Lung (tissue), 11 donors: ENCODE measurements at regions not wholly inside any gene's neighbourhood (a gene's known extent, or its start where the extent isn't known, plus 50 kb on each side); places are given as distances from the start of the nearest gene placed in this dataset.
A peak's percentile ranks its signal among the peaks of the same experiment; 100 is the strongest.
"Not testable (repeated sequence)": the region's sequence is repeated elsewhere in the genome, so short reads cannot be mapped to it uniquely, and the experiment has no call there.

ENCODE experiments used
- ATAC-seq: fragments of 200-7000 bp; cut with Tn5 transposase; one replicate; pipeline ENCODE4 v1.9.1; 2020; ENCODE audit warnings: moderate number of reproducible peaks; ENCODE audit not compliant: insufficient read depth, low FRiP score
- DNase-seq, 3 donors: peaks; one replicate each; pipeline ENCODE4 v3.0.0-alpha.2; 2013 to 2017
- H3K27ac ChIP-seq, 2 donors: one replicate each; pipeline ENCODE4 v1.5.1; 2013; ENCODE audit warnings: mild to moderate bottlenecking in 2 of 2, moderate library complexity in 2 of 2, control low read depth in 1 of 2, inconsistent platforms in 1 of 2, low read depth in 1 of 2, low read length in 1 of 2
- H3K27me3 ChIP-seq, 3 donors: one replicate each; pipeline ENCODE4 v1.5.1; 2013; ENCODE audit warnings: low read length in 2 of 3; ENCODE audit not compliant: control insufficient read depth in 3 of 3, insufficient read depth in 3 of 3
- H3K36me3 ChIP-seq, 4 donors: one replicate each; pipeline ENCODE4 v1.5.1; 2013; ENCODE audit warnings: low read length in 4 of 4, mild to moderate bottlenecking in 1 of 4, moderate library complexity in 1 of 4; ENCODE audit not compliant: control insufficient read depth in 4 of 4, insufficient read depth in 4 of 4
- H3K4me1 ChIP-seq, 5 donors: one replicate each; pipeline ENCODE4 v1.5.1; 2013; ENCODE audit warnings: low read length in 5 of 5, mild to moderate bottlenecking in 2 of 5, moderate library complexity in 1 of 5; ENCODE audit not compliant: control insufficient read depth in 5 of 5, insufficient read depth in 5 of 5
- H3K4me3 ChIP-seq: one replicate; pipeline ENCODE4 v1.5.1; 2013; ENCODE audit warnings: mild to moderate bottlenecking, control low read depth, moderate library complexity
- H3K9ac ChIP-seq, 2 donors: one replicate each; pipeline ENCODE4 v1.5.1; 2013; ENCODE audit warnings: low read length in 2 of 2, control low read depth in 1 of 2; ENCODE audit not compliant: insufficient read depth in 1 of 2
- H3K9me3 ChIP-seq, 4 donors: one replicate each; pipeline ENCODE4 v1.5.1; 2013; ENCODE audit warnings: low read length in 3 of 4, mild to moderate bottlenecking in 1 of 4, moderate library complexity in 1 of 4; ENCODE audit not compliant: control insufficient read depth in 4 of 4, insufficient read depth in 3 of 4
- WGBS, 2 donors: extraction: QIAGEN DNeasy Blood & Tissue Kit; methylation state at CpG; one replicate each; pipeline ENCODE4 v1.1.7; 2013; 5-methylcytosine and 5-hydroxymethylcytosine counted together
- TF ChIP-seq, protein P1 (sequence below): IDR thresholded peaks from 2 replicates; pipeline ENCODE4 v1.5.1; 2012; ENCODE audit warnings: mild to moderate bottlenecking; ENCODE audit errors: control extremely low read depth, extremely low read depth
- donor health status: control.
- donor health status: control.
- donor health status: Bipolar disorder and iron deficiency.
- donor health status: healthy.
- donor health status: DM: yes; HTN: yes; CAD: no.

DNA sequence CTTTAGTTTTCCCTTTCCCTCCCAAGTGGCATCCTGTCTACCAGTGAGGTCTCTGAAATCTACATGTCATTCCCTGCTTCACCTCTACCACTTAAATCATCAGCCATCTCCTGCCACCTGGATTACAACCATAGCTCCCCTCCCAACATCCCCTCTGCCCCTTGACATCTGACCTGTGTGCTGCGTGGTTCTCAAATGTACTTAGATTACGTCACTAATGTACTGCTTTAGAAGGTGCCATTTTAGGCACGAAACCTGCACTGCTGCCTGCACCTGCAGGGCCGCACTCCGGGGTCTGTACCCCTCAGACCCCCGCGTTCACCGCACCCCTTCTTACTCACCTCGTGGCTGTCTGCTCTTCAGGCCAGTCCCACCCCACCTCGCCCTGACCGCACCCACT, 395.1 kb upstream of the MYT1L start:
- peaks cover 0 to 2% (median 0%) of the 10 kb centered on the region in 3 donors for H3K27me3 ChIP-seq
- no peak overlapping the region for H3K27ac ChIP-seq
- DNase-seq = no peak
- peaks cover 0 to 7% (median 0%) of the 10 kb centered on the region in 4 donors for H3K9me3 ChIP-seq
- H3K36me3 ChIP-seq = no peaks in the 10 kb centered on the region
- no peaks in the 10 kb centered on the region for H3K4me1 ChIP-seq
- 83 to 86% methylated on average over 11 of the region's 11 CpGs for WGBS, 2 donors
- H3K4me3 ChIP-seq = no peak overlapping the region
- ATAC-seq = no peak
- no peak overlapping the region for H3K9ac ChIP-seq
- TF ChIP-seq, protein P1, sequence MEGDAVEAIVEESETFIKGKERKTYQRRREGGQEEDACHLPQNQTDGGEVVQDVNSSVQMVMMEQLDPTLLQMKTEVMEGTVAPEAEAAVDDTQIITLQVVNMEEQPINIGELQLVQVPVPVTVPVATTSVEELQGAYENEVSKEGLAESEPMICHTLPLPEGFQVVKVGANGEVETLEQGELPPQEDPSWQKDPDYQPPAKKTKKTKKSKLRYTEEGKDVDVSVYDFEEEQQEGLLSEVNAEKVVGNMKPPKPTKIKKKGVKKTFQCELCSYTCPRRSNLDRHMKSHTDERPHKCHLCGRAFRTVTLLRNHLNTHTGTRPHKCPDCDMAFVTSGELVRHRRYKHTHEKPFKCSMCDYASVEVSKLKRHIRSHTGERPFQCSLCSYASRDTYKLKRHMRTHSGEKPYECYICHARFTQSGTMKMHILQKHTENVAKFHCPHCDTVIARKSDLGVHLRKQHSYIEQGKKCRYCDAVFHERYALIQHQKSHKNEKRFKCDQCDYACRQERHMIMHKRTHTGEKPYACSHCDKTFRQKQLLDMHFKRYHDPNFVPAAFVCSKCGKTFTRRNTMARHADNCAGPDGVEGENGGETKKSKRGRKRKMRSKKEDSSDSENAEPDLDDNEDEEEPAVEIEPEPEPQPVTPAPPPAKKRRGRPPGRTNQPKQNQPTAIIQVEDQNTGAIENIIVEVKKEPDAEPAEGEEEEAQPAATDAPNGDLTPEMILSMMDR = no peak

DNA sequence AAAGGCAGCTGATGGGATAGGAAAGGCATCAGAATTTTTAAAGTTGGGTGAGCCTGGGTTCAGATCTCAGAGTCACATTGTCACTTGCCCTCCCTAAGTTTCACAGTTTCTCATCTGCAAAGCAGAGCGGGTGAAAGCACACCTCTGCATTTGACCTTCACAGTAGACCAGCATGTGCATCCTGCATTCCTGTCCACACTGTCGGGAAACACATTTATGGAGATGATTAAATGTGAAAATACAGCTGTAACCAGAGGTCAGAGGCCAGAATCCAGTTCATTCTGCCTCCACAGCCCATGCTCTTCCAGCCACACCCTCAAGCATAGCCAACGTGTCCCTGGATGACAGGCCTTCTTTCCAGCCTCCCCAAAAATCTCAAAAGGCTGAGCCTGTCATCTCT, 392.0 kb upstream of the MYT1L start:
- Histone ChIP-seq H3K27ac (no peak overlapping the region), H3K4me3 (no peak overlapping the region), H3K36me3 (no peaks in the 10 kb centered on the region), H3K9ac (no peak overlapping the region), H3K27me3 (peaks cover 0 to 2% (median 0%) of the 10 kb centered on the region in 3 donors), H3K4me1 (no peaks in the 10 kb centered on the region), H3K9me3 (peaks cover 0 to 7% (median 0%) of the 10 kb centered on the region in 4 donors)
- ATAC-seq (no peak), DNase-seq (peak in 1 of 3 donors; percentile 6)
- 74 to 79% methylated on average over 3 of the region's 3 CpGs for WGBS, 2 donors
- TF ChIP-seq, protein P1 = no peak

DNA sequence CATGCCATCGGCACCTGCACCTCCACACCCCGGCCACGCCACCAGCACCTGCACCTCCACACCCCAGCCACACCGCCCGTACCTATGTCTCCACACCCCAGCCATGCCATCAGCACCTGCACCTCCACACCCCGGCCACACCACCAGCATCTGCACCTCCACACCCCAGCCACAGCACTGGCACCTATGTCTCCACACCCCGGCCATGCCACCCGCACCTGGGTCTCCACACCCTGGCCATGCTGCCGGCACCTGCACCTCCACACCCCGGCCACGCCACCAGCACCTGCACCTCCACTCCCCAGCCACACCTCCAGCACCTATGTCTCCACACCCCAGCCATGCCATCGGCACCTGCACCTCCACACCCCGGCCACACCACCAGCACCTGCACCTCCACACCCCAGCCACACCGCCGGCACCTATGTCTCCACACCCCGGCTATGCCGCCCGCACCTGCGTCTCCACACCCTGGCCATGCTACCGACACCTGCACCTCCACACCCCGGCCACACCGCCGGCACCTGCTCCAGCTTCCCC, 390.3 kb upstream of the MYT1L start:
- TF ChIP-seq, protein P1 = no peak
- Histone ChIP-seq H3K4me1 (no peaks in the 10 kb centered on the region), H3K9ac (no peak overlapping the region), H3K36me3 (no peaks in the 10 kb centered on the region), H3K27ac (no peak overlapping the region), H3K27me3 (peaks cover 0 to 2% (median 0%) of the 10 kb centered on the region in 3 donors), H3K9me3 (peaks cover 0 to 7% (median 0%) of the 10 kb centered on the region in 4 donors), H3K4me3 (no peak overlapping the region)
- ATAC-seq (no peak), DNase-seq (no peak)
- 90 to 93% methylated on average over 23 of the region's 23 CpGs for WGBS, 2 donors

DNA sequence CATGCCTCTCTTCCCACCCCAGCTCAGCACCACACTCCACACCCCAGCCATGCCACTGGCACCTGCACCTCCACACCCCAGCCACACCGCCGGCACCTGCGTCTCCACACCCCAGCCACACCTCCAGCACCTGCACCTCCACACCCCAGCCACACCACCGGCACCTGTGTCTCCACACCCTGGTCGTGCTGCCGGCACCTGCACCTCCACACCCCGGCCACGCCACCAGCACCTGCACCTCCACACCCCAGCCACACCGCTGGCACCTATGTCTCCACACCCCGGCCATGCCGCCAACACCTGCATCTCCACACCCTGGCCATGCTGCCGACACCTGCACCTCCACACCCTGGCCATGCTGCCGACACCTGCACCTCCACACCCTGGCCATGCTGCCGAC, 389.7 kb upstream of the MYT1L start:
- 85 to 92% methylated on average over 14 of the region's 14 CpGs for WGBS, 2 donors
- H3K27ac ChIP-seq, H3K9ac ChIP-seq, DNase-seq, ATAC-seq, H3K36me3 ChIP-seq, H3K4me3 ChIP-seq, H3K4me1 ChIP-seq, H3K27me3 ChIP-seq, H3K9me3 ChIP-seq: not testable (repeated sequence)
